ENCODE measurements at regions not wholly inside any gene's neighbourhood (a gene's known extent, or its start where the extent isn't known, plus 50 kb on each side); places are given as distances from the start of the nearest gene placed in this dataset.
A peak's percentile ranks its signal among the peaks of the same experiment; 100 is the strongest.

GRCh38 chr4:123110147-123110546 is 187.8 kb upstream of the NUDT6 start:
- Histone ChIP-seq H3K27me3 (ENCODE audit: low read depth) (no peaks in the 10 kb centered on the region), H3K27ac (replicated peaks) (peak overlapping the region; percentile 24), H3K4me1 (peaks cover 20% of the 10 kb centered on the region), H3K36me3 (peaks cover 8% of the 10 kb centered on the region), H3K9me3 (replicated peaks) (no peaks in the 10 kb centered on the region), H3K4me3 (no peak overlapping the region)
- intact Hi-C loops (cut with micrococcal nuclease): no loop called here
- DNase-seq: no peak
- no peak for TF ChIP-seq CTCF (IDR thresholded peaks at IDR 0.05; ENCODE audit: borderline replicate concordance)

- peak overlapping the region; percentile 24 for H3K27ac ChIP-seq (replicated peaks)
- H3K9me3 ChIP-seq (replicated peaks): no peaks in the 10 kb centered on the region
- H3K4me3 ChIP-seq: no peak overlapping the region
- no peak for TF ChIP-seq CTCF (IDR thresholded peaks at IDR 0.05; ENCODE audit: borderline replicate concordance)
- peaks cover 8% of the 10 kb centered on the region for H3K36me3 ChIP-seq
- H3K27me3 ChIP-seq (ENCODE audit: low read depth): no peaks in the 10 kb centered on the region
- peaks cover 20% of the 10 kb centered on the region for H3K4me1 ChIP-seq
- DNase-seq: no peak
- intact Hi-C loops (cut with micrococcal nuclease): no loop called here
Observed at GRCh38 chr4:123110685-123111084, 188.3 kb upstream of the NUDT6 start.

- H3K27ac ChIP-seq (replicated peaks): peak overlapping the region; percentile 64
- no peaks in the 10 kb centered on the region for H3K9me3 ChIP-seq (replicated peaks)
- no peak for DNase-seq
- H3K4me1 ChIP-seq: peaks cover 20% of the 10 kb centered on the region
- no peaks in the 10 kb centered on the region for H3K36me3 ChIP-seq
- H3K4me3 ChIP-seq: no peak overlapping the region
- H3K27me3 ChIP-seq (ENCODE audit: low read depth): no peaks in the 10 kb centered on the region
- no peak for TF ChIP-seq CTCF (IDR thresholded peaks at IDR 0.05; ENCODE audit: borderline replicate concordance)
- intact Hi-C loops (cut with micrococcal nuclease): no loop called here
Observed at GRCh38 chr4:123113155-123113554, 190.8 kb upstream of the NUDT6 start.

GRCh38 chr4:123114084-123114914 is 191.9 kb upstream of the NUDT6 start:
- H3K27ac ChIP-seq (replicated peaks): peak overlapping the region; percentile 64
- H3K4me1 ChIP-seq: peaks cover 20% of the 10 kb centered on the region
- no peaks in the 10 kb centered on the region for H3K9me3 ChIP-seq (replicated peaks)
- no peak for DNase-seq
- H3K36me3 ChIP-seq: no peaks in the 10 kb centered on the region
- intact Hi-C loops (cut with micrococcal nuclease): no loop called here
- no peaks in the 10 kb centered on the region for H3K27me3 ChIP-seq (ENCODE audit: low read depth)
- TF ChIP-seq CTCF (IDR thresholded peaks at IDR 0.05; ENCODE audit: borderline replicate concordance): no peak
- H3K4me3 ChIP-seq: no peak overlapping the region

- Histone ChIP-seq H3K36me3 (no peaks in the 10 kb centered on the region), H3K4me1 (peaks cover 12% of the 10 kb centered on the region), H3K27me3 (ENCODE audit: low read depth) (no peaks in the 10 kb centered on the region), H3K4me3 (no peak overlapping the region), H3K9me3 (replicated peaks) (no peaks in the 10 kb centered on the region), H3K27ac (replicated peaks) (no peak overlapping the region)
- intact Hi-C loops (cut with micrococcal nuclease): no loop called here
- DNase-seq: no peak
- TF ChIP-seq CTCF (IDR thresholded peaks at IDR 0.05; ENCODE audit: borderline replicate concordance): no peak
Observed at GRCh38 chr4:123114915-123115756, 192.7 kb upstream of the NUDT6 start.

Measured in left ventricle myocardium inferior (tissue), 1 donor.